Colonic mucosa (tissue), 4 donors: ENCODE measurements at regions not wholly inside any gene's neighbourhood (a gene's known extent, or its start where the extent isn't known, plus 50 kb on each side); places are given as distances from the start of the nearest gene placed in this dataset.

Source experiments
- DNase-seq: peaks from one replicate; pipeline ENCODE4 v3.0.0-alpha.2; 2020
- H3K27ac ChIP-seq: fragments of 200-600 bp; one replicate; pipeline ENCODE4 v1.8.0; 2021
- H3K27me3 ChIP-seq: fragments of 200-600 bp; one replicate; pipeline ENCODE4 v1.8.0; 2021
- H3K36me3 ChIP-seq: fragments of 200-600 bp; one replicate; pipeline ENCODE4 v1.8.0; 2021
- H3K4me1 ChIP-seq: fragments of 200-600 bp; one replicate; pipeline ENCODE4 v1.8.0; 2021; ENCODE audit warnings: mild to moderate bottlenecking
- H3K4me3 ChIP-seq: fragments of 200-600 bp; one replicate; pipeline ENCODE4 v1.8.0; 2021
- H3K9ac ChIP-seq, 2 donors: one replicate each; pipeline ENCODE4 v1.7.0; 2013; ENCODE audit warnings: control low read depth in 2 of 2, low read depth in 2 of 2, low read length in 2 of 2
- H3K9me3 ChIP-seq: fragments of 200-600 bp; one replicate; pipeline ENCODE4 v1.8.0; 2021
- CTCF ChIP-seq: fragments of 200-600 bp; IDR thresholded peaks from one replicate; pipeline ENCODE4 v1.8.0; 2022; ENCODE audit warnings: antibody characterized with exemption, mild to moderate bottlenecking
- intact Hi-C: fragments of 100-400 bp; cut with DNase I; formaldehyde crosslinking; loops from one replicate; pipeline ENCODE4 v1.14.1; 2022
- donor health status: healthy.
- donor health status: DM: no; HTN: no; CAD: no.
- donor health status: DM: no; HTN: no; CAD: no.

DNA sequence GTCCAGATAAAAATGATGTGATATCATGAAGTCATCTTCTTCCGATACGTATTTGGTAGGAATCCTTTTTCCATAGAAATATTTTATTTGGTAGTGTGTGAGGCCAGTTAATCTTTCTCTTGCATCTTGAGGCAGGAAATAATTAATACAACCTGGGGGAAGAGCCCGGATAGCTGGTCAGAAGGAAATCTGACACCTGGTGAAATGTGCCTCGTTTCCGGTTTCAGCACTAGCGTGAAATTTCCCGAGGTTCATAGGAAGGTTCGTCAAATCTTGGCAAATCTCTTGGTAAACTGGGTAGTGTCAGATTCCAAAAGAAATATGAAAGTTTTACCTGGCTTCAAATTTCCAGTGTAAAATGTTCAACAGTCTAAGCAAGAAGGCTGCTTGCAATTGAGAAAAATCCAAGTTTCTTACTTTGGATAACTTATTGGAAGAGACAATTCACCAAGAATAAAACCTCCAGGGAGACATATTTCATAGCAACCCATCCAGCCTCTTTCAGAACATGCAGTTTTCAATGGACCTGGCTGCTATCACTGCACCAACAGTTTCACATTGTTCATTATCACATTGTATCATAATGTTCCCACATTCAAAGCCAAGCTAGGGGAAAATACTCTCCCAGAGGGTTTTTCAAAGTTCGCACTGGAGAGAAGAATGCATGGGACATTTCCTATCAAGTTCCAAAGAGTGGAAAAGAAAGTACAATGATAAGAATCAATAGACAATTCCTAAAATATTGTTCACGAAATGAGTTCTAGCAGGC is 454.5 kb upstream of the CITED2 start:
- Histone ChIP-seq H3K4me3 (no peak overlapping the region), H3K9ac (no peak overlapping the region), H3K27ac (no peak overlapping the region), H3K27me3 (no peaks in the 10 kb centered on the region), H3K4me1 (no peaks in the 10 kb centered on the region), H3K9me3 (no peaks in the 10 kb centered on the region), H3K36me3 (no peaks in the 10 kb centered on the region)
- intact Hi-C loops = no loop called here
- no peak for DNase-seq
- no peak for TF ChIP-seq CTCF

DNA sequence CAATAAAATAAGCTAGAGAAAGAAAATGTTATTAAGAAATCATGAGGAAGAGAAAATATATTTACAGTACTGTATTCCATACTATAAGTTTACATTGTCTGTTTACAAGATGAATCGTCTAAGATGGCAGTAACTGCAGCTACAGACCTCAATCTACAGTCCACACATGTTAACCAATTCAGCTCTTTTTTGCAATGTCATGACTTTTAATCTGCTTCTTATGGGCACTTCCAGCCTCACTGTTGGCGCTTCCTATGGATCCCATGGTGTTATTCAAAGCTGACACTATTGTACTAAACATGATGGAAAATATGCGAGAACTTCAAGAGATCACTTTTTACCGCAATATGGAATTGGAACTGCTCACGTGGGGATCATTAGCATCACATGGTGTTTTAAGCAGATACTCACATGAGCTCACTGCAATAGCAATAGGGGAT is 451.5 kb upstream of the CITED2 start:
- no peak for DNase-seq
- H3K27me3 ChIP-seq = no peaks in the 10 kb centered on the region
- H3K9ac ChIP-seq = no peak overlapping the region
- H3K4me3 ChIP-seq = no peak overlapping the region
- no peaks in the 10 kb centered on the region for H3K9me3 ChIP-seq
- no peak for TF ChIP-seq CTCF
- intact Hi-C loops = no loop called here
- no peaks in the 10 kb centered on the region for H3K36me3 ChIP-seq
- H3K27ac ChIP-seq = no peak overlapping the region
- H3K4me1 ChIP-seq = no peaks in the 10 kb centered on the region

DNA sequence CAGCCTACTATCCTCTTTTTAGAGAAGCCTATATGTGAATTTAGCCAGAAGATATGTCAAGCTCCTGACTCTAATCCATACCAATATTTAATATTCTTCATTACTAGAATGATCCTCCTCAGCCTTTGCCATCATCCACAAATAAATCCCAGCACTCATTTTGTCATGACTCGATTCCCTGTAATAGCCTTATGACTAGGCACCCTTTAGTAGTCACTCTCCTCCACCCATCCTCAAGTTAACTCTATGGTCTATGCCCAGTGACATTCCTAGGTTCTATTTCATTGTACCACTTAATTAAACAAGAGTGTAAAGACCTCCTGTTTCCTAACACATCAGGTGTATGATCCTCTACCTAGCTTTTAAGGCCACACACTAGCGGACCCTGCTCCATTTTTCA is 450.4 kb upstream of the CITED2 start:
- H3K4me3 ChIP-seq = no peak overlapping the region
- no peaks in the 10 kb centered on the region for H3K4me1 ChIP-seq
- H3K27ac ChIP-seq = no peak overlapping the region
- intact Hi-C loops = no loop called here
- H3K9ac ChIP-seq = no peak overlapping the region
- no peak for TF ChIP-seq CTCF
- no peaks in the 10 kb centered on the region for H3K9me3 ChIP-seq
- H3K27me3 ChIP-seq = no peaks in the 10 kb centered on the region
- no peak for DNase-seq
- H3K36me3 ChIP-seq = no peaks in the 10 kb centered on the region

GRCh38 chr6:139823808-139824126 is 449.3 kb upstream of the CITED2 start:
- no peaks in the 10 kb centered on the region for H3K36me3 ChIP-seq
- no peak overlapping the region for H3K9ac ChIP-seq
- no peak overlapping the region for H3K4me3 ChIP-seq
- no peak for DNase-seq
- no peak for TF ChIP-seq CTCF
- no peaks in the 10 kb centered on the region for H3K27me3 ChIP-seq
- H3K4me1 ChIP-seq = no peaks in the 10 kb centered on the region
- no peak overlapping the region for H3K27ac ChIP-seq
- intact Hi-C loops = no loop called here
- H3K9me3 ChIP-seq = no peaks in the 10 kb centered on the region

GRCh38 chr6:139823099-139823807 is 448.8 kb upstream of the CITED2 start:
- no peaks in the 10 kb centered on the region for H3K4me1 ChIP-seq
- no peaks in the 10 kb centered on the region for H3K36me3 ChIP-seq
- no peaks in the 10 kb centered on the region for H3K9me3 ChIP-seq
- no peak overlapping the region for H3K27ac ChIP-seq
- no peak for TF ChIP-seq CTCF
- H3K9ac ChIP-seq = no peak overlapping the region
- H3K4me3 ChIP-seq = no peak overlapping the region
- no peak for DNase-seq
- intact Hi-C loops = no loop called here
- no peaks in the 10 kb centered on the region for H3K27me3 ChIP-seq
